OCI-LY7 (cell line): ENCODE measurements at regions not wholly inside any gene's neighbourhood (a gene's known extent, or its start where the extent isn't known, plus 50 kb on each side); places are given as distances from the start of the nearest gene placed in this dataset.

Source experiments
- BruUV-seq: library from RNA; stranded (reverse); fragments of 400-500 nt; replicated peaks from 2 replicates; lab custom pipeline; 2021; lab: Mats Ljungman, UMichigan
- CTCF ChIA-PET: fragments of 300-600 bp; sonication (Branson Sonifier 250); formaldehyde crosslinking; loops from one replicate; lab custom pipeline; 2022; ENCODE audit warnings: antibody characterized with exemption; ENCODE audit not compliant: unreplicated experiment; lab: Charles Lee
- POLR2A ChIA-PET: fragments of 300-600 bp; sonication (Branson Sonifier 250); formaldehyde crosslinking; loops from one replicate; lab custom pipeline; 2022; ENCODE audit warnings: antibody characterized with exemption; lab: Charles Lee
- DNase-seq: peaks from one replicate; pipeline ENCODE4 v3.0.0-alpha.2; 2015; ENCODE audit warnings: low spot score
- H2AFZ ChIP-seq: fragments of 200-600 bp; sonication (generic), shearing (Covaris generic); 2 replicates; pipeline ENCODE4 v1.6.1; 2014; ENCODE audit warnings: mild to moderate bottlenecking, antibody characterized with exemption, low read length, moderate library complexity
- H3K27ac ChIP-seq: fragments of 200-600 bp; sonication (generic); 2 replicates; pipeline ENCODE4 v1.5.1; 2014; ENCODE audit warnings: mixed run types, low read depth, mild to moderate bottlenecking, moderate library complexity, low read length, inconsistent platforms; ENCODE audit not compliant: poor library complexity, severe bottlenecking
- H3K36me3 ChIP-seq: fragments of 200-600 bp; sonication (generic); 2 replicates; pipeline ENCODE4 v1.6.1; 2014; ENCODE audit warnings: mild to moderate bottlenecking, antibody characterized with exemption, low read length, moderate library complexity, mixed read lengths; ENCODE audit not compliant: insufficient read depth
- H3K4me1 ChIP-seq: fragments of 200-600 bp; sonication (generic); 2 replicates; pipeline ENCODE4 v1.5.1; 2014; ENCODE audit warnings: mild to moderate bottlenecking, low read length; ENCODE audit not compliant: insufficient read depth, poor library complexity, severe bottlenecking
- H3K4me2 ChIP-seq: fragments of 200-600 bp; sonication (generic); 2 replicates; pipeline ENCODE4 v1.6.1; 2014; ENCODE audit warnings: mild to moderate bottlenecking, low read length
- H3K4me3 ChIP-seq: fragments of 200-600 bp; sonication (generic); 2 replicates; pipeline ENCODE4 v1.5.1; 2014; ENCODE audit warnings: mild to moderate bottlenecking, low read depth, low read length; ENCODE audit not compliant: poor library complexity, severe bottlenecking
- H3K79me2 ChIP-seq: fragments of 200-600 bp; sonication (generic); 2 replicates; pipeline ENCODE4 v1.6.1; 2016; ENCODE audit warnings: low read depth, mild to moderate bottlenecking, low read length, moderate library complexity, mixed read lengths; ENCODE audit not compliant: insufficient read depth
- H3K9me2 ChIP-seq: fragments of 200-600 bp; sonication (generic); 2 replicates; pipeline ENCODE4 v1.6.1; 2016; ENCODE audit warnings: mild to moderate bottlenecking, low read length, mixed read lengths; ENCODE audit not compliant: insufficient read depth
- H3K9me3 ChIP-seq: fragments of 200-600 bp; sonication (generic); 2 replicates; pipeline ENCODE4 v1.6.1; 2014; ENCODE audit warnings: mild to moderate bottlenecking, mixed run types, low read length, mixed read lengths
- H4K20me1 ChIP-seq: fragments of 200-600 bp; sonication (generic); 2 replicates; pipeline ENCODE4 v1.6.1; 2014; ENCODE audit warnings: mild to moderate bottlenecking, antibody characterized with exemption, low read length, moderate library complexity, mixed read lengths; ENCODE audit not compliant: insufficient read depth
- CTCF ChIP-seq: fragments of 200-600 bp; sonication (generic); conservative IDR thresholded peaks from 2 replicates; pipeline ENCODE4 v1.5.1; 2014; ENCODE audit warnings: mild to moderate bottlenecking, antibody characterized with exemption, low read length, moderate library complexity, mixed read lengths
- EZH2phosphoT487 ChIP-seq: fragments of 200-600 bp; sonication (generic); IDR thresholded peaks from 2 replicates; pipeline ENCODE4 v1.6.1; 2018; ENCODE audit warnings: low read depth, borderline replicate concordance, mild to moderate bottlenecking, mixed run types, antibody characterized with exemption, low read length, moderate library complexity, mixed read lengths
- intact Hi-C: fragments of 100-400 bp; cut with micrococcal nuclease; formaldehyde crosslinking; loops from one replicate; pipeline ENCODE4 v1.10.0; 2022; ENCODE audit not compliant: unreplicated experiment

DNA sequence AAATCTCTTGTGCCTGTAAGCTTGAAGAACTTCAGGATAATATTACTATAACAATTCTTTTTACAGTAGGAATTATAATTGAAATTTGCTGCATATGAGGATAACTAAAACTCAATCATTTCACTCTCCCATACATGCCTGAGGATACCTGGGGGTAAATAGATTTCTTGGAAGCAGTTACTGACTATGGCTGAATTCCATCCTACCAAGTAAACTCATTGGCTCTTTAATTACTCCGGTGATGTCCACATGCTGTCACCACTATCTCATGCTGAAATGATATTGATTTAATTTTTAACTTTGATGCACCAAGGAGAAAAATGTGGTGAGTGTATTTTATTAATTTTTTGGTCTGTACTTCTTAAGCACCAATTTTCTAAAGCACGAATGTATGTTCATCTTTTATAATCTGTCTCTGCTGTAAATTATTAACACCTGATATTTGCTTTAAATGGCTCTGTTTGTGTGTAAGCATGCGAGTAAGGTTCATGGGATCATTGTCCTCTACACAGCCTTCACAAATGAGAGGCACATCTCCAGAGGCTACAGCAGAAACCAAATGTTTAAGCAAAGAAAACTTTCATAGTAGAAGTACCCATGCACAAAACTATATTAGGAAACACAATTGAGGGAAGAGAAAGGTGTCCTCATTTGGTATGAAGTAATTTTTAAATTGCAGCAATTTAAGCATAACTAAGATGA is 164.2 kb upstream of the POU3F2 start:
- H3K79me2 ChIP-seq = no peaks in the 10 kb centered on the region
- no peaks in the 10 kb centered on the region for H4K20me1 ChIP-seq
- no peaks in the 10 kb centered on the region for H3K36me3 ChIP-seq
- H3K4me3 ChIP-seq = no peak overlapping the region
- H3K9me3 ChIP-seq = no peaks in the 10 kb centered on the region
- TF ChIP-seq EZH2phosphoT487 = no peak
- TF ChIP-seq CTCF = no peak
- H3K4me1 ChIP-seq = no peaks in the 10 kb centered on the region
- H2AFZ ChIP-seq = no peak overlapping the region
- H3K9me2 ChIP-seq = no peaks in the 10 kb centered on the region
- no peak overlapping the region for H3K27ac ChIP-seq
- intact Hi-C loops = no loop called here
- no TSS peak for BruUV-seq
- POLR2A ChIA-PET = no interaction called here
- no peak overlapping the region for H3K4me2 ChIP-seq
- no peak for DNase-seq
- CTCF ChIA-PET = no interaction called here

DNA sequence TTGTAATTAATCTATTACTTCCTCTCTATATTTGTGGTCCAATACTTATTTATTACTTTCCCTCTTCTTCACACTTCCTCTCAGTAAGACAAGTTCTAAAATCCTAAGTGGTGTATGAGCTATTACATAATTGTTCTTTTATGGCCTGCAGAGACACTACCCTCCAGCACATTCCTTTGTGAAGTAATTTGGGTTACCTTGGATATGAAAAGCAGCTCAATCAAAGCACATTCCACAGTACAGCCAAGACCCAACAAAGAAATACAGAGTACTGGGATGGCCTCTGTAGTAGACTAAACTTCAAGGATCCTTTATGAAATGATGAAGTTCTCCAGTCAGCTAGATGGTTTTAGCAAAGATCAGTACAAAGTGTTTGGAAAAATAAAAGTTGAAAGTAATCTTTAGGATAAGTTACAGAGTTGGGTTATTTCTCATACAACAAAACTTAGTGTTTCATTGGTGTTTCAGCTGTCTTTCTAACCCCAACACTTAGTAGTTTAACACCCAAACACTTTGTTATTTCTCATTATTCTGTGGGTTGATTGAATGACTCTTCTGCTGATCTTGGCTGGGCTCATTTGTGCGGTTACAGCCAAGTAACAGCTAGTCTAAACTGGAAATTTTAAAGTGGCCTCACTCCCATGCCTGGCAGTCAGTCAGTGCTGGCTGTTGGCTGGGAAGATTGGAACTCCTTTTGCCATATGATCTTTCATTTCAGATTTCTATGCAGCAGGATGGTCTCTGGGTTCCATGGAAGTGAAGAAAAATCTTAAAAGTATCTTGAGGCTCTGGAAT is 161.5 kb upstream of the POU3F2 start:
- POLR2A ChIA-PET = interaction anchor here (0.6 kb wide), 1 partner anchor 8 kb away, joined by 3 read pairs; no protein-coding TSS in a partner anchor
- H4K20me1 ChIP-seq = no peaks in the 10 kb centered on the region
- no peak overlapping the region for H2AFZ ChIP-seq
- TF ChIP-seq CTCF (no peak), EZH2phosphoT487 (no peak)
- H3K79me2 ChIP-seq = no peaks in the 10 kb centered on the region
- no peak for DNase-seq
- H3K4me1 ChIP-seq = no peaks in the 10 kb centered on the region
- no peak overlapping the region for H3K4me2 ChIP-seq
- H3K4me3 ChIP-seq = no peak overlapping the region
- H3K27ac ChIP-seq = no peak overlapping the region
- intact Hi-C loops = no loop called here
- CTCF ChIA-PET = no interaction called here
- H3K36me3 ChIP-seq = no peaks in the 10 kb centered on the region
- no TSS peak for BruUV-seq
- H3K9me2 ChIP-seq = no peaks in the 10 kb centered on the region
- no peaks in the 10 kb centered on the region for H3K9me3 ChIP-seq

GRCh38 chr6:98678481-98678880 is 155.9 kb upstream of the POU3F2 start:
- no peak for DNase-seq
- Histone ChIP-seq H2AFZ (no peak overlapping the region), H3K9me3 (no peaks in the 10 kb centered on the region), H3K79me2 (no peaks in the 10 kb centered on the region), H3K9me2 (no peaks in the 10 kb centered on the region), H3K4me1 (no peaks in the 10 kb centered on the region), H3K27ac (no peak overlapping the region), H3K4me2 (no peak overlapping the region), H3K36me3 (no peaks in the 10 kb centered on the region), H4K20me1 (no peaks in the 10 kb centered on the region), H3K4me3 (no peak overlapping the region)
- BruUV-seq = no TSS peak
- CTCF ChIA-PET = no interaction called here
- TF ChIP-seq EZH2phosphoT487 = no peak
- no peak for TF ChIP-seq CTCF
- intact Hi-C loops = no loop called here
- POLR2A ChIA-PET = no interaction called here
